Astrocyte of the spinal cord (primary cell): ENCODE measurements at regions not wholly inside any gene's neighbourhood (a gene's known extent, or its start where the extent isn't known, plus 50 kb on each side); places are given as distances from the start of the nearest gene placed in this dataset.

Experiments
- DNase-seq: peaks from one replicate; pipeline ENCODE4 v3.0.0; 2011; ENCODE audit warnings: low read depth, low spot score
- H3K4me3 ChIP-seq: 2 replicates; pipeline ENCODE4 v1.5.1; 2011; ENCODE audit warnings: low read depth, mild to moderate bottlenecking, low read length, moderate library complexity
- in situ Hi-C: cut with HindIII; loops from 2 replicates; pipeline ENCODE4 v1.10.0; 2017; ENCODE audit warnings: low sequenced_read_pairs
- TF ChIP-seq, protein P1 (sequence below): IDR thresholded peaks from 2 replicates; pipeline ENCODE4 v1.5.1; 2012; ENCODE audit warnings: low read depth, mild to moderate bottlenecking, low read length, inconsistent platforms

DNA sequence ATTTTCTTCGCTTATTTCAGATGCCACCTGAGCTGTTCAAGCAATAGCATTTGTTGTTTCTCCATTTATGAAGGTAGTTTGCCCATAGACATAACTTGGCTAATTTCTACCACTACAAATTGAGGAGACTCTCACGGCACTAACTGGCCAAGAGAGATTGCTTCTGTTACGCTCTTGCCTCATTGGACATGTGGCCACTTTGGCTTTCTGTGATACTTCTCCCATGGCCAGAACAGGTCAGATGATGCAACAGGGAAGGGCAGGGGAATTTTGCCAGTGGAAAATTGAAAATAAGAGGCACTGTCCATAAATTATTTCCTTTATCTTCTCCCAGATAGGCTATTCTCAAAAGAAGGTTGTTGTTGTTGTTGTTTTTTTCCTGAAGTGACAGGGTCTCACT is 1633.3 kb upstream of the LRRTM3 start:
- TF ChIP-seq, protein P1, sequence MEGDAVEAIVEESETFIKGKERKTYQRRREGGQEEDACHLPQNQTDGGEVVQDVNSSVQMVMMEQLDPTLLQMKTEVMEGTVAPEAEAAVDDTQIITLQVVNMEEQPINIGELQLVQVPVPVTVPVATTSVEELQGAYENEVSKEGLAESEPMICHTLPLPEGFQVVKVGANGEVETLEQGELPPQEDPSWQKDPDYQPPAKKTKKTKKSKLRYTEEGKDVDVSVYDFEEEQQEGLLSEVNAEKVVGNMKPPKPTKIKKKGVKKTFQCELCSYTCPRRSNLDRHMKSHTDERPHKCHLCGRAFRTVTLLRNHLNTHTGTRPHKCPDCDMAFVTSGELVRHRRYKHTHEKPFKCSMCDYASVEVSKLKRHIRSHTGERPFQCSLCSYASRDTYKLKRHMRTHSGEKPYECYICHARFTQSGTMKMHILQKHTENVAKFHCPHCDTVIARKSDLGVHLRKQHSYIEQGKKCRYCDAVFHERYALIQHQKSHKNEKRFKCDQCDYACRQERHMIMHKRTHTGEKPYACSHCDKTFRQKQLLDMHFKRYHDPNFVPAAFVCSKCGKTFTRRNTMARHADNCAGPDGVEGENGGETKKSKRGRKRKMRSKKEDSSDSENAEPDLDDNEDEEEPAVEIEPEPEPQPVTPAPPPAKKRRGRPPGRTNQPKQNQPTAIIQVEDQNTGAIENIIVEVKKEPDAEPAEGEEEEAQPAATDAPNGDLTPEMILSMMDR: no peak
- H3K4me3 ChIP-seq: no peak overlapping the region
- in situ Hi-C loops: no loop called here

DNA sequence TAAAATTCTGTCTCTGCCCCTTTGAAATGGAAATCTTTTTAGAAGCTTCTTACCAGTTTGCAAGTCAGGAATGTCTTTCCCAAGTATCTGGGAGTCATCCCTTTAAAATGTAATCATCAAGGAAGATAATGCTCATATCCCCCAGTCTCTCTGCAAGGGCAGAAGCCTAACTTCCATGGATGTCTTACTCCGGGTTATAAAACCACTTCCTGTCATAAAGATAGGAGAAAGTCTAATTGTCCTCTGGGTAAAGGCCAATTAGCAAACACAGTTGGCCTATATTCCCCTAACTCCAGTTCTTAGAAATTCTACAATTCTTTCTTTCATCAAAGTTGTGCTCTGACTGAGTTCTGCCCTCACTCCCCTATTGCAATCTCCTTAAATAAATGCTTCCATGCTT is 1631.5 kb upstream of the LRRTM3 start:
- in situ Hi-C loops: no loop called here
- H3K4me3 ChIP-seq: no peak overlapping the region
- TF ChIP-seq, protein P1: no peak
- DNase-seq: peak; percentile 30

More for the DNA sequence above, 1633.3 kb upstream of the LRRTM3 start:
- no peak for DNase-seq

DNA sequence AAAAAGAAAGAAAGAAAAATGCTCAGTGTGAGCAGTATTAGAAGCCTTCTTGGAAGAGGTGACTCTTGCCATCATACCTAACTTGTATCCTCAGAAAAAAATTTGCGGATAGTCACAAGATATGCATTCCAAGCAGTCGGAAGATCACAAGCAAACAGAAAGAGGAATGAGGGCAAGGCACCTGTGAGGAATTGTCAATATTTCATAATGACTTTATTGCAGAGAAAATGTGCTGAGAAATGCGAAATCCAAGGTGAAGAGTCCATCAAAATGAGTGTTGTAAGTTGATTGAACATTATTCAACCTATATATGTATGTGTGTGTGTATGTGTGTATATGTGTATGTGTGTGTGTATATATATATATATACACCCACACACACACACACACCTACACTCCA is 1624.7 kb upstream of the LRRTM3 start:
- no peak for DNase-seq
- H3K4me3 ChIP-seq: no peak overlapping the region
- TF ChIP-seq, protein P1: no peak
- in situ Hi-C loops: no loop called here

DNA sequence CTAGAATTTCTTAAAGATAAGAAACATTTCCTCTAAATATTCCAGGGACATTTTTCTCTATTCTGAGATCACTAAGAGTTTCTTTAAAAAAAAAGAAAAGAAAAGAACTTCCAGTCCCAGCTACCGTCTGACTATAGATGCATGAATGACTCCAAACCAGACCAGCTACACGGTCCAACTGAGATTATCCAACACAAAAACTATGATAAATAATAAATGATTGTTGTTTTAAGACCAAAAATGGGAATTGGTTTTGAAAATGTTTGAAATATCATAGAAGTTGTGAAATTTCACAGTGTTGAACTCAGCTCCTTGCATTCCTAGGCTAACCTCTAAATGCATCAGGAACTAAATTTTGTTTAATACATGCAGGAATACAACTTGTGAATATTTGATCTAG is 1619.6 kb upstream of the LRRTM3 start:
- TF ChIP-seq, protein P1: no peak
- no peak overlapping the region for H3K4me3 ChIP-seq
- in situ Hi-C loops: no loop called here
- no peak for DNase-seq

DNA sequence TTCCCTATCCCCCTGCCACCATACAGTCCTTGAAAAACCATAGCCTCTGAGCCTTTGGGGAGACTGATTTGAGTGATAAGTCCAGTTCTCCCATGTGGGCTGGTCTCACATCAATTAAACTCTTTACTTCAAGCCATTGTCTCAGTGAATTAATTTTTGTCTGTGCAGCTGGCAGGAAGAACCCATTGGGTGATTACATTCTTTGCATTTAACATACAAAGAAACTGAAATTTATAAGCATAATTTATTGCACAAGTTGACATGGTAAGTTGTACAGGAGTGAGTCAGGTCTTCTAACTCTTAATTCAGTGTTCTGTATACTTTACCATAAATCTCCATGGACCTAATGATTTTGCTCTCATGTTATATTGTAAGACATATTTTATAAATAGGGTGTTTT is 1613.0 kb upstream of the LRRTM3 start:
- in situ Hi-C loops: no loop called here
- H3K4me3 ChIP-seq: no peak overlapping the region
- TF ChIP-seq, protein P1: no peak
- DNase-seq: no peak

DNA sequence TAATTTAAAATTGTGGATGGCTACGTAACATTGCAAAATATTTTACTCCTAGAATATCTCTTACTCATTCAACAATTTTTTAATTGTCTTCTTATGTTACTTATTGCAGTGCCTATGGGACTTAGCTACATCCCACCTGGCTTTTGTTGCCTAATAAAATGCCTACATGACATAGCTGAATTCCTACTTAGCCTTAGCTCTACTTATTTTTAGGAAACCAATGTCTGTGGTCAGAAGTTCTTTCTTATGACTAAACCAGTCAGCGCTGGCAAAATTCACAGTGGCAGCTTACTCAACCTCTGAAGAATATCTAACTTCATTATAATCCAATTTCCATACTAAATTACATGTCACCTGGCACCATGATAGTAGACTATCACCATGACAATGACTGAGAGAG is 1612.4 kb upstream of the LRRTM3 start:
- in situ Hi-C loops: no loop called here
- TF ChIP-seq, protein P1: no peak
- H3K4me3 ChIP-seq: no peak overlapping the region
- peak; percentile 54 for DNase-seq

DNA sequence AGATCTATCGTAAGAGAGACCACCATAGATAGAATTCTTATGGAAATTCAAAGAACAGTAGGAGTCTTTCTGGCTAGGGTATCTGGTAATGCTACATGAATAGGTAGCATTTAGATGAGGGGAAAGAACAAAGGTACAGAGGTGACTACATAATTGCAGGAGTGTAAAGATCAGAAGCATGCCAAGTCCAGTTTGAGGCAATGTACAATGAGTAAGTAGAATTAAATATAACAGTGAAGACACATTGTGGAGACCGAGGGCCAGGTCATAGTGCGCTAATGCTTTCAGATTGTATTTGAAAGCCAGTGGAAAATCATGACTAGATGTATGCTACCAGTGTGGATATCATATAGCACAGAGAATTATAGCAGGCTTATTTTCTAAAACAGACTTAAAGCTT is 1611.6 kb upstream of the LRRTM3 start:
- no peak overlapping the region for H3K4me3 ChIP-seq
- TF ChIP-seq, protein P1: no peak
- in situ Hi-C loops: no loop called here
- no peak for DNase-seq
